ENCODE measurements at regions not wholly inside any gene's neighbourhood (a gene's known extent, or its start where the extent isn't known, plus 50 kb on each side); places are given as distances from the start of the nearest gene placed in this dataset.

DNA sequence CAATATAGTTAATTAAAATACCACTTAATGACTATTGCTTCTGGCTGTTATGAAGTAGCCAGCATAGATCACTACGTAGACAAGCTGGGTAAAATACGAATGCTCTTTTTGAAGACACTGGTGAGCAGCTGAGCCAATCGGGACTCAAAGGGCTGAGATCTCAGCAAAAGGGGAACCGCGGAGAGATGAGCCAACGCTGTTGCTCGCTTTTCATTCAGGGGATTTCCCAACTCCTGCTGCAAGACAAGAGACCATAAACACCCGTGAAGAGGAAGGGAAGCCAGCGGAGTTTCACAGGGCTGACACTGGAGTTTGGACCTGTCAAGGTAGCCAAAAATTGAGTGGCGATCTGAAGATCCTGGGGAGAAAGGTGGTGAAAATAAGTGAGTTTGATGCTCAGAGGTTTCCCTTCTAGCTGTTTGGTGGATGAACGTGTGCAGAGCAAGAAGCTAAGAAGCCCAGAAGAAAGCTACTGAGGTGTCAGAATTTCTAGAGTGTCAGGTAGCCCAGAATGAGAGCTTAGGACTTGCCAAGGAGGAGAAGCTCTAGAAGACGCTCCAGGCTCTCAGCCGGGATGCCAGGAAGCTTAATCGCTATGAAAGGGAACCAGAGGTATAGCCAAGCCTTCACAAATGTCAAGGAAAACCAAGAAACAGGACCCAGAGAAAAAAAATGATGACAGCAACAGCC, 79.6 kb upstream of the RNU6ATAC start:
- H3K4me3 ChIP-seq (ENCODE audit: low read depth, low read length): no peak overlapping the region
- DNase-seq (ENCODE audit: low read depth): no peak
- TF ChIP-seq, protein P1, sequence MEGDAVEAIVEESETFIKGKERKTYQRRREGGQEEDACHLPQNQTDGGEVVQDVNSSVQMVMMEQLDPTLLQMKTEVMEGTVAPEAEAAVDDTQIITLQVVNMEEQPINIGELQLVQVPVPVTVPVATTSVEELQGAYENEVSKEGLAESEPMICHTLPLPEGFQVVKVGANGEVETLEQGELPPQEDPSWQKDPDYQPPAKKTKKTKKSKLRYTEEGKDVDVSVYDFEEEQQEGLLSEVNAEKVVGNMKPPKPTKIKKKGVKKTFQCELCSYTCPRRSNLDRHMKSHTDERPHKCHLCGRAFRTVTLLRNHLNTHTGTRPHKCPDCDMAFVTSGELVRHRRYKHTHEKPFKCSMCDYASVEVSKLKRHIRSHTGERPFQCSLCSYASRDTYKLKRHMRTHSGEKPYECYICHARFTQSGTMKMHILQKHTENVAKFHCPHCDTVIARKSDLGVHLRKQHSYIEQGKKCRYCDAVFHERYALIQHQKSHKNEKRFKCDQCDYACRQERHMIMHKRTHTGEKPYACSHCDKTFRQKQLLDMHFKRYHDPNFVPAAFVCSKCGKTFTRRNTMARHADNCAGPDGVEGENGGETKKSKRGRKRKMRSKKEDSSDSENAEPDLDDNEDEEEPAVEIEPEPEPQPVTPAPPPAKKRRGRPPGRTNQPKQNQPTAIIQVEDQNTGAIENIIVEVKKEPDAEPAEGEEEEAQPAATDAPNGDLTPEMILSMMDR (IDR thresholded peaks at IDR 0.05; ENCODE audit: low read depth, low read length, missing control alignments): no peak

GRCh38 chr9:134245179-134245578, 80.8 kb upstream of the RNU6ATAC start:
- TF ChIP-seq, protein P1 (IDR thresholded peaks at IDR 0.05; ENCODE audit: low read depth, low read length, missing control alignments): no peak
- no peak for DNase-seq (ENCODE audit: low read depth)
- H3K4me3 ChIP-seq (ENCODE audit: low read depth, low read length): no peak overlapping the region

DNA sequence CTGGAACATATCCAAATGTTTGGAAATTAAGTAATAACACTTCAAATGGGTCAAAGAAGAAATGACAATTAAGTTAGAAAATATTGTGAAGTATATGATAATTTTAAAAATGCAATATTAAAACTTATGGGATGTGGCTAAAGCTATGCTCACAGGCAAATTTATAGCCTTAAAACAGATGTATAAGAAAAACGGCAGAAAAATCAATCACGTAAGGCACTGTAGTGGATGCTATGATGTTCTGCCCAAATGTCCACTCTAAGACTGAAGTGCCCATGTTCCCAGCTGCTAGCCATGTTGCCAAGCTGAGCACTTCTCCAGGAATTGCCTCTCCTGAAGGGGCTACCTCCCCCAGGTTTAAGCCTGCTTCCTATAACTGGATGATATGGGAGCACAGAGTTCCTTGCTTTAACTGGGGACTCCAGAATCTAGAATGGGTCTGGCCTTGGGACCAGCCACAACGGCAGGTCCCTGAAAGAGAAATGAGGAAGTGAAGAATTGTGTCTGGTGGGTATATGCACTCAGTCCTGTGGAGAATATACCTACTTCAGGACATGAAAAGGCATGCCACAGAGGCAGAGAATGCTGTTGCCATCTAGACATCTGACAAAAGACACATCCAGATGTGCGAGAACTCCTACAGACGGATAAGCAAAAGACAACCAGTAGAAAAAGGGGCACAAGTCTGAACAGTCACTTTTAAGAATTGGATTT, 78.2 kb upstream of the RXRA start:
- no peak for DNase-seq (ENCODE audit: low read depth)
- H3K4me3 ChIP-seq (ENCODE audit: low read depth, low read length): no peak overlapping the region
- TF ChIP-seq, protein P1 (IDR thresholded peaks at IDR 0.05; ENCODE audit: low read depth, low read length, missing control alignments): no peak

GRCh38 chr9:134251296-134252069, 74.8 kb upstream of the RXRA start:
- DNase-seq (ENCODE audit: low read depth): no peak
- H3K4me3 ChIP-seq (ENCODE audit: low read depth, low read length): no peak overlapping the region
- TF ChIP-seq, protein P1 (IDR thresholded peaks at IDR 0.05; ENCODE audit: low read depth, low read length, missing control alignments): no peak

GRCh38 chr9:134252084-134252830, 74.0 kb upstream of the RXRA start:
- TF ChIP-seq, protein P1 (IDR thresholded peaks at IDR 0.05; ENCODE audit: low read depth, low read length, missing control alignments): no peak
- no peak for DNase-seq (ENCODE audit: low read depth)
- no peak overlapping the region for H3K4me3 ChIP-seq (ENCODE audit: low read depth, low read length)

DNA sequence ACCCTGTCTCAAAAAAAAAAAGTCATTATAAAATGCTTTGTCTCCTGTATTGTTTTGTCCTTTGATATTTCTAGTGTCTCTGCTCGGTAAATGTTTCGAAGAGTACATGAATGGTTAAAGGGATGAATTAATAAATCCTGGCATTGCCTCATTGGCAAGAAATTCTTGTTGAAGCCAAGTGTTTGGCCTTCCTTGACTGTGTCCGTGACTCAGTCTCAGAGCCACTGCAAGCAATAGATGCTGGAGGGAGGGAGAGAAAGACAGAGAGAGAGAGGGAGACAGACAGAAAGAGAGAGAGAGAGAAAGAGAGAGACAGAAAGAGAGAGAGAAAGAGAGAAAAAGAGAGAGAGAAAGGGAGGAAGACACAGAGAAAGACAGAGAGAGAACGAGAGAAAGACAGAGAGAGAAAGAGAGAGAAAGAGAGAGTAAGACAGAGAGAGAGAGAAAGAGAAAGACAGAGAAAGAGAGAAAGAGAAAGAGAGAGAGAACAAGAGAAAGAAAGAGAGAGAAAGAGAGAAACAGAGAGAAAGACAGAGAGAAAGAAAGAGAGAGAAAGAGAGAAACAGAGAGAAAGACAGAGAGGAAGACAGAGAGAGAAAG, 72.5 kb upstream of the RXRA start:
- TF ChIP-seq, protein P1 (IDR thresholded peaks at IDR 0.05; ENCODE audit: low read depth, low read length, missing control alignments): no peak
- no peak for DNase-seq (ENCODE audit: low read depth)
- H3K4me3 ChIP-seq (ENCODE audit: low read depth, low read length): no peak overlapping the region
